ENCODE measurements at regions not wholly inside any gene's neighbourhood (a gene's known extent, or its start where the extent isn't known, plus 50 kb on each side); places are given as distances from the start of the nearest gene placed in this dataset.

DNA sequence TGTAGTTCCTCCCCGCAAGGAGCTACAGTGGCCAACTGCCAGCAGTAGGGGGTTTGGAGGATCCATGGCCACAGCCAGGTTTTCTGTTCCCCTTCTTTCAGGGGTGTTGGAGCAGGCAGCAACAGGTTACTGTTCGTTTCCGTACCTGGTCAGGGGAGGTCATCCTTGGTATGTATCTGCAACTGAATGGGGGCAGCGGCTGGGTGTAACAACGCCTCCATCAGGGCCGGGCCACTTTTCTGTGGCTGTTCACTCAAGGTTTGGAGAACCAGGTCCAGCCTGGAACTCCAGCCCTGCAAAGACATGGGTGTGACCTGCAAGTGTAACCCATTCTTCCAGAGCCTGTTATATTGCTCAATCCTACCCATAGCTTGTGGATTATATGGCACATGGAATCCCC lies 732.3 kb upstream of the MIR17HG start:
- TF ChIP-seq EZH2 (IDR thresholded peaks at IDR 0.05) (no peak), POLR2AphosphoS5 (IDR thresholded peaks at IDR 0.05; ENCODE audit: borderline replicate concordance, low read depth, low read length) (no peak), FOXP2 (optimal IDR thresholded peaks at IDR 0.05; ENCODE audit: control extremely low read depth, extremely low read length, insufficient read depth) (no peak)
